Activated CD8-positive, alpha-beta T cell treated with anti-CD3 and anti-CD28 coated beads for 36 hours (primary cell): ENCODE measurements at regions not wholly inside any gene's neighbourhood (a gene's known extent, or its start where the extent isn't known, plus 50 kb on each side); places are given as distances from the start of the nearest gene placed in this dataset.

Source experiments
- ATAC-seq: fragments of 200-7000 bp; cut with Tn5 transposase; one replicate; pipeline ENCODE4 v1.10.0; 2021; ENCODE audit warnings: mild to moderate bottlenecking, moderate library complexity
- CTCF ChIA-PET: fragments of 350-600 bp; sonication (Branson Sonifier 250); formaldehyde crosslinking; loops from one replicate; lab custom pipeline; 2021; ENCODE audit warnings: antibody characterized with exemption; lab: Charles Lee
- POLR2A ChIA-PET: fragments of 350-600 bp; sonication (Branson Sonifier 250); formaldehyde crosslinking; loops from one replicate; lab custom pipeline; 2021; ENCODE audit warnings: antibody characterized with exemption; lab: Charles Lee
- DNase-seq: peaks from one replicate; pipeline ENCODE4 v3.0.0-alpha.2; 2020
- H3K27ac Mint-ChIP-seq: one replicate; pipeline ENCODE4 v1.8.0; 2021; ENCODE audit warnings: mild to moderate bottlenecking, mixed read lengths
- H3K27me3 Mint-ChIP-seq: one replicate; pipeline ENCODE4 v1.8.0; 2021; ENCODE audit warnings: mixed read lengths
- H3K36me3 Mint-ChIP-seq: one replicate; pipeline ENCODE4 v1.8.0; 2021; ENCODE audit warnings: low read depth, mixed read lengths
- H3K4me1 Mint-ChIP-seq: one replicate; pipeline ENCODE4 v1.8.0; 2021; ENCODE audit warnings: low read depth, mixed read lengths
- H3K4me3 Mint-ChIP-seq: one replicate; pipeline ENCODE4 v1.8.0; 2021; ENCODE audit warnings: mild to moderate bottlenecking, moderate library complexity, mixed read lengths
- H3K9me3 Mint-ChIP-seq: one replicate; pipeline ENCODE4 v1.8.0; 2021; ENCODE audit warnings: mixed read lengths
- intact Hi-C: fragments of 100-400 bp; cut with micrococcal nuclease; formaldehyde crosslinking; loops from one replicate; pipeline ENCODE4 v1.10.0; 2022
- TF ChIP-seq, protein P1 (sequence below): fragments of 200-600 bp; IDR thresholded peaks from one replicate; pipeline ENCODE4 v1.8.0; 2022; ENCODE audit warnings: antibody characterized with exemption, mild to moderate bottlenecking

DNA sequence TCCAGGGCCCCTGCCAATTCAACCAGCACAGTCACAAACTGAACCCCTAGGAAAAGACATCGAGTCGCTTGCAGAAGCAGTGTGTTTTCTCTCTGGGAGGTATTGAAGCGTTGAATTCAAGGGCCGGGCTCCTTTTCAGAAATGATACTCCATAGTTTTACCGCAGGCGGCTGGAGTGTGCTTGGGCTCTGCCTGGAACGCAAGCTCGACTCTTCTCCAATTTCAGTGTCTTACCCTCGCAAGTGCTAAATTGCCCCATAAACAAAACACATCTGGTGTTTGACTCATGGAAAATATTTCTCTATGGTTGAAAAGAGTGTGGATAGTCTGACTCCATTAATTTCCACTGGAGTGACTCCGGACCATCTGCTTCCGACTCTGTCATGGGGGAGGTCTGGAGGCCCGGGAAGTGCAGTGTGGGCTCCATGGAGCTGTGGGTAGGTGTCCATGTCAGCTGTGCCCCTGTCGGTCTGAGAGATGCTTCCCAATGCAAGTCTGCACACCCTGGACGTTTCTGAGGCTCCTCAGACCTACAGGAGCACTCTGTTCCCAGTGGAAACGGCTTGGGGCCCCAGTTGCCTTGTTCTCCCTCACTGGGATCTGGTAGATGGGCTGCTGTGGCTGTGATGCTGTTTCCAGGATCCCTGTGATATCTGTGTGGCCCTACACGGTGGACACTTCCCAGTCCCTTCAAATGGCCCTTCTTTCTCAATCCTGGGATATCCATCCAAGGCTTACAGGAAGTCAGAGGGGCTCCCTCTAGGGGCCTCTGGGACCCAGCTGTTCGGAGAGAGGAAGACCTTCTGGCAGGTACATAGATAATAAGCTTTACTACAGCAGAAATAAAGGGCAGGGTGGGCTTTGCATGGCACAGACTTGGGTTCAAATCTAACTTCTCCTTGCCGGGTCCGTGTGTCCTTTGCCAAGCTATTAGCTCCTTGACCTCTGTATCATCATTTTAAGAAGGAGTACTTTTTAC lies 119.8 kb upstream of the CDH13 start:
- H3K4me1 Mint-ChIP-seq: no peaks in the 10 kb centered on the region
- no peaks in the 10 kb centered on the region for H3K9me3 Mint-ChIP-seq
- H3K36me3 Mint-ChIP-seq: no peaks in the 10 kb centered on the region
- H3K4me3 Mint-ChIP-seq: no peak overlapping the region
- ChIA-PET POLR2A (no interaction called here), CTCF (no interaction called here)
- intact Hi-C loops: no loop called here
- H3K27ac Mint-ChIP-seq: no peak overlapping the region
- ATAC-seq (no peak), DNase-seq (no peak)
- no peaks in the 10 kb centered on the region for H3K27me3 Mint-ChIP-seq
- TF ChIP-seq, protein P1, sequence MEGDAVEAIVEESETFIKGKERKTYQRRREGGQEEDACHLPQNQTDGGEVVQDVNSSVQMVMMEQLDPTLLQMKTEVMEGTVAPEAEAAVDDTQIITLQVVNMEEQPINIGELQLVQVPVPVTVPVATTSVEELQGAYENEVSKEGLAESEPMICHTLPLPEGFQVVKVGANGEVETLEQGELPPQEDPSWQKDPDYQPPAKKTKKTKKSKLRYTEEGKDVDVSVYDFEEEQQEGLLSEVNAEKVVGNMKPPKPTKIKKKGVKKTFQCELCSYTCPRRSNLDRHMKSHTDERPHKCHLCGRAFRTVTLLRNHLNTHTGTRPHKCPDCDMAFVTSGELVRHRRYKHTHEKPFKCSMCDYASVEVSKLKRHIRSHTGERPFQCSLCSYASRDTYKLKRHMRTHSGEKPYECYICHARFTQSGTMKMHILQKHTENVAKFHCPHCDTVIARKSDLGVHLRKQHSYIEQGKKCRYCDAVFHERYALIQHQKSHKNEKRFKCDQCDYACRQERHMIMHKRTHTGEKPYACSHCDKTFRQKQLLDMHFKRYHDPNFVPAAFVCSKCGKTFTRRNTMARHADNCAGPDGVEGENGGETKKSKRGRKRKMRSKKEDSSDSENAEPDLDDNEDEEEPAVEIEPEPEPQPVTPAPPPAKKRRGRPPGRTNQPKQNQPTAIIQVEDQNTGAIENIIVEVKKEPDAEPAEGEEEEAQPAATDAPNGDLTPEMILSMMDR: no peak

DNA sequence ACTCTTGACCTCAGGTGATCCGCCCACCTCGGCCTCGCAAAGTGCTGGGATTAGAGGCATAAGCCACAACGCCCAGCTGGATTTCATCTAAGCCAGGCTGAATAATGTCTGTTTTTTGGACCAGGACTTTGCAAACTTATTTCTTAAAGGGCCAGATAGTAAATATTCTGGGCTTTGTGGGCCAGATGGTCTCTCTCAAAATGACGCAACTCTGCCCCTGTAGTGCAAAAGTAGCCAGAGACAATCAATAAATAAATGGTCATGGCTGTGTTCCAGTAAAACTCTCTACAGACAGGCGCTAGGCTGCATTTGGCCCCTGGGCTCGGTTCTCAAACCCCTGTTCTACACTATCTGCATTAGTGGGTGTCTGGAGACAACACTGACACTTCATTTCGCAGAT lies 121.9 kb upstream of the CDH13 start:
- TF ChIP-seq, protein P1: no peak
- Mint-ChIP-seq H3K36me3 (no peaks in the 10 kb centered on the region), H3K4me1 (no peaks in the 10 kb centered on the region), H3K4me3 (no peak overlapping the region), H3K9me3 (no peaks in the 10 kb centered on the region), H3K27me3 (peaks cover 1% of the 10 kb centered on the region), H3K27ac (no peak overlapping the region)
- CTCF ChIA-PET: no interaction called here
- POLR2A ChIA-PET: no interaction called here
- no peak for ATAC-seq
- intact Hi-C loops: no loop called here
- DNase-seq: no peak

DNA sequence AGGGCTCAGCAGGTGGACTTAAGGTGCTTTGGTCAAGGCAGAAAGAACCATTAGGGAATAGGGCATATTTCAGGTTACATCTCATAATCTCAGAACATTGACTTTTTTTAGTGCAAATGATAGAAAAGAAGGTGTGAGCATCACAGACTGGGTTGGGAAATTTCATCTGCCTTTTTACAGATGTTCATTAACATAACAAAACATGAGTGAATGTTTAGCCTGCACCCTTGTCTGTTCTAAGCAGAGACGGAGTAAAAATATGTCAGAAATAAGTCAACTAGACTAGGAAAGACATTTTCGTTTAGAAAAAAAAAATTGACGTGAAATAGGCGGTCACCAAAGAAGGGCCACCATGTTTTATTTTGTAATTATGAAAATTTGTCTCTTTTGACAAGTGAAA lies 127.5 kb upstream of the CDH13 start:
- no peaks in the 10 kb centered on the region for H3K4me1 Mint-ChIP-seq
- H3K9me3 Mint-ChIP-seq: no peaks in the 10 kb centered on the region
- POLR2A ChIA-PET: no interaction called here
- CTCF ChIA-PET: no interaction called here
- H3K27ac Mint-ChIP-seq: no peak overlapping the region
- DNase-seq (no peak), ATAC-seq (no peak)
- no peaks in the 10 kb centered on the region for H3K36me3 Mint-ChIP-seq
- intact Hi-C loops: no loop called here
- H3K27me3 Mint-ChIP-seq: peaks cover 1% of the 10 kb centered on the region
- H3K4me3 Mint-ChIP-seq: no peak overlapping the region
- TF ChIP-seq, protein P1: no peak

DNA sequence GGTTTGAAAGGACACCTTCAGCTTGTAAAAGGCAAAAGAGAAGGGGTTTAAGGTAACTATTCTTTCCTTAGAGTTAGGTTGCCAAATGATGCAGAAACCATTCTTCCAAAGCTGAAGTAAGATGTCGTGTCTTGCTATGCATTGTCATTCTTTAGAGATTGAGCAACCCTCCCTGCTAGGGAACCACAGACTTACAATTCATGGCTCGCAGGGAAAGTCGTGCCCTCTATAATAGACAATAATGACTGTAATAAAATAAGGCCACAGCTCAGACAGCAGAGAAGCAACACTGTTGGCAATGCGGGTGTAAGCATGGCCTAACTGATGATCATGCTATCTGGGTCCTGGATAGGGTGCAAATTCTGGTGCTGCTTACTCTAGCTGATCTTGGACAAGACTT lies 129.6 kb upstream of the CDH13 start:
- CTCF ChIA-PET: no interaction called here
- no peaks in the 10 kb centered on the region for H3K36me3 Mint-ChIP-seq
- ATAC-seq (no peak), DNase-seq (no peak)
- H3K27ac Mint-ChIP-seq: no peak overlapping the region
- no peak overlapping the region for H3K4me3 Mint-ChIP-seq
- POLR2A ChIA-PET: no interaction called here
- peaks cover 1% of the 10 kb centered on the region for H3K27me3 Mint-ChIP-seq
- intact Hi-C loops: no loop called here
- no peaks in the 10 kb centered on the region for H3K4me1 Mint-ChIP-seq
- H3K9me3 Mint-ChIP-seq: no peaks in the 10 kb centered on the region
- TF ChIP-seq, protein P1: no peak

DNA sequence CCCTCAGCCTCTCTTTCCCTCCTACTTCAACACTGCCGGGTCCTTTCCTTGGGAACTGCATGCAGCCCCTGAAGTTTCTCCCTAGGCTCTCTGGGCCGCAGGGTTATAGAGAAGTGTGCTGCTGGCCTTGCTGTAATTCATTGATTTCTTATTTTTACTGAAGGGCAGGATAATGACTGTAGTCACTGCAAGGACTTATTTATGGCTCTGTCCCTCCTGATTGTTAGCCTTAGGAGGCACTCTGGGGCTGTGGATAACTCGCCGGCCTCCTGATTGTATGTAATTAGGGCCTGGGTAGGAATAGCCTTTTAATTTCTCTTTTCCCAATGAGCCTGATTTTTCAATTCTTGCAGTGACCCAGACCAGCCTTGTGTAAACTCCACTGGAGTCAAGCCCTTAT lies 138.3 kb upstream of the CDH13 start:
- ATAC-seq: no peak
- Mint-ChIP-seq H3K4me3 (no peak overlapping the region), H3K27me3 (peaks cover 2% of the 10 kb centered on the region), H3K9me3 (no peaks in the 10 kb centered on the region), H3K36me3 (no peaks in the 10 kb centered on the region), H3K4me1 (no peaks in the 10 kb centered on the region), H3K27ac (no peak overlapping the region)
- DNase-seq: no peak
- CTCF ChIA-PET: no interaction called here
- POLR2A ChIA-PET: no interaction called here
- TF ChIP-seq, protein P1: no peak
- intact Hi-C loops: no loop called here
